Effector memory CD4-positive, alpha-beta T cell (primary cell): ENCODE measurements at regions not wholly inside any gene's neighbourhood (a gene's known extent, or its start where the extent isn't known, plus 50 kb on each side); places are given as distances from the start of the nearest gene placed in this dataset.
"Not testable (repeated sequence)": the region's sequence is repeated elsewhere in the genome, so short reads cannot be mapped to it uniquely, and the experiment has no call there.

Experiments used
- DNase-seq, 3 donors: peaks; one replicate each; pipeline ENCODE4 v3.0.0-alpha.2; 2020
- H3K27ac ChIP-seq: 2 replicates; pipeline ENCODE4 v1.7.0; 2013; ENCODE audit warnings: mild to moderate bottlenecking, low read length, moderate library complexity; ENCODE audit not compliant: insufficient read depth, poor library complexity, severe bottlenecking
- H3K27me3 ChIP-seq: replicated peaks from 2 replicates; pipeline ENCODE4 v1.7.0; 2013; ENCODE audit warnings: mild to moderate bottlenecking, low read length; ENCODE audit not compliant: insufficient read depth, control insufficient read depth, poor library complexity, severe bottlenecking
- H3K36me3 ChIP-seq: 2 replicates; pipeline ENCODE4 v1.7.0; 2013; ENCODE audit warnings: mild to moderate bottlenecking, low read length, moderate library complexity; ENCODE audit not compliant: control insufficient read depth, insufficient read depth
- H3K4me1 ChIP-seq: 2 replicates; pipeline ENCODE4 v1.7.0; 2013; ENCODE audit warnings: low read length, mild to moderate bottlenecking; ENCODE audit not compliant: control insufficient read depth, insufficient read depth, poor library complexity, severe bottlenecking
- H3K4me3 ChIP-seq: 2 replicates; pipeline ENCODE4 v1.7.0; 2013; ENCODE audit warnings: low read length, low read depth, mild to moderate bottlenecking; ENCODE audit not compliant: insufficient read depth, poor library complexity, severe bottlenecking
- H3K9me3 ChIP-seq: 2 replicates; pipeline ENCODE4 v1.7.0; 2013; ENCODE audit warnings: mild to moderate bottlenecking, low read length, moderate library complexity; ENCODE audit not compliant: control insufficient read depth

GRCh38 chr2:3108105-3108504 is 269.5 kb downstream of the EIPR1 start:
- Histone ChIP-seq H3K27me3 (no peaks in the 10 kb centered on the region), H3K4me3 (no peak overlapping the region), H3K36me3 (no peaks in the 10 kb centered on the region), H3K4me1 (no peaks in the 10 kb centered on the region), H3K27ac (no peak overlapping the region), H3K9me3 (no peaks in the 10 kb centered on the region)
- DNase-seq = no peak

- H3K4me3 ChIP-seq = no peak overlapping the region
- H3K9me3 ChIP-seq = no peaks in the 10 kb centered on the region
- no peaks in the 10 kb centered on the region for H3K27me3 ChIP-seq
- no peak overlapping the region for H3K27ac ChIP-seq
- H3K4me1 ChIP-seq = no peaks in the 10 kb centered on the region
- DNase-seq = no peak
- H3K36me3 ChIP-seq = no peaks in the 10 kb centered on the region
These were observed 270.1 kb downstream of the EIPR1 start for GRCh38 chr2:3107567-3107966.

- Histone ChIP-seq H3K36me3 (no peaks in the 10 kb centered on the region), H3K4me3 (no peak overlapping the region), H3K27ac (no peak overlapping the region), H3K9me3 (no peaks in the 10 kb centered on the region), H3K27me3 (no peaks in the 10 kb centered on the region), H3K4me1 (no peaks in the 10 kb centered on the region)
- no peak for DNase-seq
These were observed 271.6 kb downstream of the EIPR1 start for GRCh38 chr2:3105814-3106569.

GRCh38 chr2:3104958-3105813 is 272.4 kb downstream of the EIPR1 start:
- not testable (repeated sequence) for H3K4me3 ChIP-seq, H3K36me3 ChIP-seq, H3K27me3 ChIP-seq, H3K9me3 ChIP-seq, DNase-seq, H3K27ac ChIP-seq, H3K4me1 ChIP-seq

- Histone ChIP-seq H3K27ac (no peak overlapping the region), H3K36me3 (no peaks in the 10 kb centered on the region), H3K4me1 (no peaks in the 10 kb centered on the region), H3K27me3 (no peaks in the 10 kb centered on the region), H3K9me3 (no peaks in the 10 kb centered on the region), H3K4me3 (no peak overlapping the region)
- no peak for DNase-seq
These were observed 273.4 kb downstream of the EIPR1 start for GRCh38 chr2:3104261-3104660.

GRCh38 chr2:3102922-3103569 is 274.6 kb downstream of the EIPR1 start:
- Histone ChIP-seq H3K27ac (no peak overlapping the region), H3K27me3 (no peaks in the 10 kb centered on the region), H3K4me1 (no peaks in the 10 kb centered on the region), H3K9me3 (no peaks in the 10 kb centered on the region), H3K4me3 (no peak overlapping the region), H3K36me3 (no peaks in the 10 kb centered on the region)
- no peak for DNase-seq

- Histone ChIP-seq H3K4me3 (no peak overlapping the region), H3K9me3 (no peaks in the 10 kb centered on the region), H3K27ac (no peak overlapping the region), H3K4me1 (no peaks in the 10 kb centered on the region), H3K27me3 (no peaks in the 10 kb centered on the region), H3K36me3 (no peaks in the 10 kb centered on the region)
- DNase-seq = no peak
These were observed 275.3 kb downstream of the EIPR1 start for GRCh38 chr2:3102081-3102921.

- Histone ChIP-seq H3K4me1 (no peaks in the 10 kb centered on the region), H3K4me3 (no peak overlapping the region), H3K9me3 (no peaks in the 10 kb centered on the region), H3K27ac (no peak overlapping the region), H3K36me3 (no peaks in the 10 kb centered on the region), H3K27me3 (no peaks in the 10 kb centered on the region)
- DNase-seq = no peak
These were observed 276.3 kb downstream of the EIPR1 start for GRCh38 chr2:3101016-3101942.

GRCh38 chr2:3100386-3100785 is 277.2 kb downstream of the EIPR1 start:
- no peak overlapping the region for H3K27ac ChIP-seq
- H3K4me1 ChIP-seq = no peaks in the 10 kb centered on the region
- no peak for DNase-seq
- no peaks in the 10 kb centered on the region for H3K27me3 ChIP-seq
- no peaks in the 10 kb centered on the region for H3K9me3 ChIP-seq
- no peak overlapping the region for H3K4me3 ChIP-seq
- H3K36me3 ChIP-seq = no peaks in the 10 kb centered on the region
